ENCODE measurements at regions not wholly inside any gene's neighbourhood (a gene's known extent, or its start where the extent isn't known, plus 50 kb on each side); places are given as distances from the start of the nearest gene placed in this dataset.
"Not testable (repeated sequence)": the region's sequence is repeated elsewhere in the genome, so short reads cannot be mapped to it uniquely, and the experiment has no call there.

DNA sequence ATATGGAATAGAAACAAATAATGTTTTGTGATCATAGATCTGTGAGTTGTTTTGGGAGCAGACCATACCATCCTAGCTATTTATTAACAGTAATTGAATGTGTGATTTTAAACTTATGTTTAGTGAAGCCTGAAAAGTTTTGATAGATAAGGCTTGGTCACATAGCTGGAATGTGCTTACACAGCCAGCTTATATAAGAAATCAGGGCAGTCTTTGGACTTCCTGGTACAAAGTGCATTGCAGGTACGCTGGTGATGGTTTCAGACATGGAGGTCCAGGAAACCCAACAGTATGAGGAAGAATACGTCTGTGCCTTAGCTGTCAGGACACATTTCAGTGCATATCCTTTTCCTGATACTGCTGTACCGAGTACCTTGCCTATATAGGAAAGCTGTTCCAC, 2316.2 kb upstream of the PCDH20 start:
- no peak for DNase-seq (ENCODE audit: low read depth, low spot score)

DNA sequence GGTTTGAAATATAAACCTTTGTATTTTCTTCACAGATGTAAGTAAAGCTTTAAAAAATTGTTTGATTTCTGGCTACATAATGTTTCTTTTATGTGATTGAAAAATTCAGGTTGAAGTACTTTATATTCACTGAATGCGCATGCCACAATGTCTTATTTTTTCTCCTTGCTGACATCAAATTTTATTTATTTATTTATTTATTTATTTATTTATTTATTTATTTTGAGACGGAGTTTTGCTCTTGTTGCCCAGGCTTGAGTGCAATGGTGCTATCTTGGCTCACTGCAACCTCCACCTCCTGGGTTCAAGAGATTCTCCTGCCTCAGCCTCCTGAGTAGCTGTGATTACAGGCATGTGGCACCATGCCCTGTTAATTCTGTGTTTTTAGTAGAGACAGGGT, 2296.5 kb upstream of the PCDH20 start:
- not testable (repeated sequence) for DNase-seq (ENCODE audit: low read depth, low spot score)

DNA sequence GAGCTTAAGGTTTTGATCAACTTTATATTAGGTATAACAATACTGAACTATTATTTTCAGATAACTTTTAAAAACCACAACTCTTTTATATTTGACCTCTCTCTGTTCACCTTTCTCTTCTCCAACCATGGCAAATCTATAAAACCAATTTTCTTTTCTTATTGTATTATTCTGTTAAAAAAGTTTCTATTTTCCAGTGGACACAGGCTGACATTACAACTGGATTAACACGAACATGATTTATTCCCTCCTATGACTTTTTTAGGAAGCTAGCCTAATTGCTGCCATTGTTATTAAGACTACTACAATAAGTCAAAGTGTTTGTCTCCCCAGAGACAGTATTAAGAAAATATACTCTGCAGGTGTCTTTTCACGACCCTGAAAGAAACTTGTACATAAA, 2291.1 kb upstream of the PCDH20 start:
- DNase-seq (ENCODE audit: low read depth, low spot score) = no peak

DNA sequence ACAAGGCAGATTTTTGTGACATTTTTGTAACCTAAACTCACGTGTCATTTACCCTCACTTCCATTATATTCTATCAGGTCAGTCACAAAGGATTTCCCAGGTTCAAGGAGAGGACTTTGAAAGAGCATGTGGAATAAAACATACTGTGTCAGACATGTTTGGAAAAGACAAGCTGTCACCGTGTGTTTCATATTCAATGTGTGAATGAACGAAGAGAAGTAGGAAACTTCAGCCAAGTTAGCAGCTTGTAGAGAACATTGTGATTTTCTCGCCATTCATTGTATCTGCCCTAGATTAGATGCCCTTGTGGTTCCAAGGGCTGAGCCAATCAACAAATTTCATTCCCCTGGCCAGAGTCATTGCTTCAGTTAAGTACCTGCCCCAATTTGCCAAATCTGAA, 2288.9 kb upstream of the PCDH20 start:
- DNase-seq (ENCODE audit: low read depth, low spot score) = no peak

DNA sequence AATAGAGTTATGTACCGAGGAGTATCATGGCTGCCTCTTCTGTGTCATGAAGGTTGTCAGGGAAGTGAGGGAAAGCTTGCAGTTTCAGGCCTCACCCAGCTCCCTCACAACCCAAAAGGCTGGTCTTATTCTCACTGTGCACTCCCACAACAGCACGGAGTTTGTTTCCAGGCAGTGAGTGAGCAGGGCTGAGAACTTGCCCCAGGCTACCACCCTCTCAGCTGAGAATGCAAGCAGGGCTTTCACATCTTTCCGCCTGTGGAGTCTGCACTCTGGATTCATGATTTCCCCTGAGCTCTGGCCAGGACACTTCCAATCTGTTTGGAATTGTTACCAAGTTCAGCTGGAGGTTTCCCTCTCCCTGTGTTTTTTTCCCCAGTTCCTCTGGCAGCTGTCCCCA, 2284.7 kb upstream of the PCDH20 start:
- no peak for DNase-seq (ENCODE audit: low read depth, low spot score)

DNA sequence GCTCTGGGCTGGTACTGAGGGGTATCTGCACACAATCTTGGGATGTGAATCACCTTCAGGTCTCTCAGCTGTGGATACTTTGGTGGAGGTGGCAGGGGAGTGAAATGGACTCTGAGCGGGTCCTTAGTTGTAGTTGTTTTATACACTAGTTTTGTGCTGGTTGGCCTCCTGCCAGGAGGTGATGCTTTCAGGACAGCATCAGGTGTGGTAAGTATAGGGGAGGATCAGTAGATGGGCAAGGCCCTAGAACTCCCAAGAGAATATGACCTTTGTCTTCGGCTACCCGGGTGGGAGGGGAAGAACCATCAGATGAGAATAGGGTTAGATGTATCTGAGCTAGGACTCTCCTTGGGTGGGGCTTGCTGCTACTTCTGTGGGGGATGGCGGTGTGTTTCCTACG, 2284.3 kb upstream of the PCDH20 start:
- no peak for DNase-seq (ENCODE audit: low read depth, low spot score)

DNA sequence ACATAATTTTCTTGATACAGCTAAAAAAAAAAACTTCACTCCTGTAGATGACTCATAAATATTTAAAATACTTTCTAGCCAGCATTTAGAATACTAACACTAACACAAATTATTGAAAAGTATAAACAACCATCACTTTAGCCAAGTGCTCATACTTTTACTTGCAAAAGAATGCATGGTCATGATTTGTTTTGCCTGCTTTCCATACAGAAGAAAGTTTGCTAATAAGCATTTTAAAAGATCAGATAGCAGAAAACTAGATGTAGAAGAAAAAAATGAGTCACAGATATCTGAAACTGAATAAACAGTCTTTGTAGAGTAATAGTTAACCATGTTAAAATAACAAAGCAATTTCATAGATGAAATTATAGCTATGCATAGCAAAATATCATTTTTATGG, 2280.4 kb upstream of the PCDH20 start:
- no peak for DNase-seq (ENCODE audit: low read depth, low spot score)

DNA sequence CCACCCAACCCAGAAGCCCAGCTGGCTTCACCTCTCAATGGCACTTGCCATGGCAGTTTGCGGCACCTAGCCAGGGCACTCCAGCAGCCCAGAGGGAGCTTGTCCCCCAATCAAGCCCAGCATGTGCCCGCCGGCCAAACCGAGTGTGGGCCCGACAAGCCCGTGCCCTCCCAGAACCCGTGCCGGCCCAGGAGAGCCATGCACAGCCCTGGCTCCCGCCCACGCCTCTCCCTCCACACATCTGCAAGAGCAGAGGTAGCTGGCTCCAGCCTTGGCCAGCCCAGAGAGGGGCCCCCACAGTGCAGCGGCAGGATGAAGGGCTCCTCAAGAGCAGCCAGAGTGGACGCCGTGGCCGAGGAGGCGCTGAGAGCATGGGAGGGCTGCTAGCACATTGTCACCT, 2278.0 kb upstream of the PCDH20 start:
- no peak for DNase-seq (ENCODE audit: low read depth, low spot score)

DNA sequence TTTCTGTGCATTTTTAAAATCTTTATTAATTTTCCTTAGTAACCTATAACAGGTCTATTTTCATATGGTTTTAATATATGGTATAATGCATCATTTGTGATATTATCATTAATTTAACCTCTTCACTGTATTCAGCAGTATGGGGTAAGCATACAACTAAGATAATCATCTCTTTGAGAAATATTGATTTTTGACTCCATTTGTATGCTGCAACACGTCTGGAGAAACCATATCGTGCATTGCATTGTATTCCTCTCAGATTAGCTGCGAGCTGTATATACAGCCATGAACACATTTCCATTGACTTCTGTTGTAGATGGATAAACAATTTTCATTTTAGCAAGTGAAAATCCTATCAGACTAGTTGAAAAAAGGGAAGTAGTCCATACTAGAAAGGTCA, 2275.8 kb upstream of the PCDH20 start:
- DNase-seq (ENCODE audit: low read depth, low spot score) = no peak

DNA sequence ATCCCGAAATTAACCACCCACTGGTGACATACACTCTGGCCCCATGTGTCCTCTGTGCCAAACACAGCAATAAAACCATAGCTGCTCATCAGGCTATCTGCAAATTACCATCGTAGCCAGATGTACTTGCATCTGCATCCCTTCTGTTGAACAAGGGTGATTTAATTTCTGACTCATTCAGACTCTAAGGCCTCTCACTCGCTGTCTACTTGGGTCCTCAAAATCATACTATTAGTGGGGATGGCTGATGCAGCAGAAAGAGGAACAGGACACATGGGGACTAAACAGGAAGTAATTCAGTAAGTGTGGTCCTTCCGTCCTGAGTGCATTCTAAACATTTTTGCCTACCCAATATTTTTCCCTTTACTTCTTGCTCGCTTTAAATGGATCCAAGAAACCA, 2275.0 kb upstream of the PCDH20 start:
- DNase-seq (ENCODE audit: low read depth, low spot score) = no peak

DNA sequence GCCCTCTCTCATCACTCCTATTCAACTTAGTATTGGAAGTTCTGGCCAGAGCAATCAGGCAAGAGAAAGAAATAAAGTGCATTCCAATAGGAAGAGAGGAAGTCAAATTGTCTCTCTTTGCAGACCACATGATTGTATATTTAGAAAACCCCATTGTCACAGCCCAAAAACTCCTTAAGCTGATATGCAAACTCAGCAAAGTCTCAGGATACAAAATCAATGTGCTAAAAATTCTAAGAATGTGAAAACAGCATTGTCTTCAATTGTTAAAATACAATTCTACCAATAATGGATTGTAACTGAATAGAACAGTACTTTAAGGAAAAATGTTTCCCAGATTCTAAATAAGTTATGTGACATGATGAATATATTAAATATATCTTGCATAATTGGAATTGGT, 2269.2 kb upstream of the PCDH20 start:
- no peak for DNase-seq (ENCODE audit: low read depth, low spot score)

DNA sequence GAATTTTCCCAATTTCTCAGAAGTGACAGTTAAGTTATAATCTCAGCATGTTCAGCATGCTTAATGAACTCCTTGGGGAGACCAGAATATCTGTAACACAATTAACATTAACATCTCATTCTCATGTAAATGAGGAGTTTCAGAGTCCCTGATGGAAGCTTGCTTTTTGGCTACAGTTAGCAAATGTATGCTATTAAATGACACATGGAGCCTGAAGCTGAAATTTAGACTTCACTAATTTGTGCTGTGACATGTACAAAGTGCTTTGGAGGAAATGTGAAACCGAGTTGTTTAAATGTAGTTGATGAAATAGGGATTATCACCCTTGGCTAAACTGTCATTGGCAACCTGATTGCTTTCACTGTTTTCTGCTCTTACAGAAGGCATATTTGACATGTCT, 2265.1 kb upstream of the PCDH20 start:
- no peak for DNase-seq (ENCODE audit: low read depth, low spot score)

DNA sequence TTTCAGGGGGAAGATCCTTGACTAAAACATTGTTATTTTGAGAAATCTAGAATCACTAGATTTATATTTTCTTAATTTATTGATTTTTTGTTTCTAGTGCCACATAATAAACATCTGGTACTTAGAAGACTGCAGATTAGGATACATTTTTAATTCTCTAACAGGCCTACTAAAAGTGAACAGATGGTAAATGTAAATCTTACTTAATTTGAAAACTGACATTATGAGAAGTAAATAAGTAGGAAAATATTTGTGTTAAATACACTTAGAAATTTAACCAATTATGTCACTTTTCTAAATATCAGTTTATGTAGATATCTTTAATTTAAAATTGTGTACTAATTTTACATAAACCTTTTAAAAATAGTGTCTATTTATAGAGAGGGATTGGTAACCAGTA, 2255.6 kb upstream of the PCDH20 start:
- DNase-seq (ENCODE audit: low read depth, low spot score) = no peak

DNA sequence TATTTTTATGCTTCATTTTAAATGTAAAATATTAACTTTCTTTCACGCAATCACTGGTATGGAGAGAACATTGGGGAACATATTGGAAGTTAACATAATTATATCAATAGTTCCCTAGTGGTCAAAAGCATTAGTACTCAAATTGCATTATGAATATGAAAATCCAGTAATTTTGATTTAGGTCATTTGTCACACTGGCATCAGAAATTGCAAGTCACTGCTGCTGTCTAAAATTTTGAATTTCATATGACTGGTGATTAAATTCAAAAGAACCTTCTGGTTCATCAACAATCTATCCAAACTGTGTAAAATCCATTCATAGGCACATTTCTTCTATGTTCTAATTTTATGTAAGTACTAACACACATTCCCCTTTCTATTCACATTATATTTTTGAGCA, 2235.7 kb upstream of the PCDH20 start:
- no peak for DNase-seq (ENCODE audit: low read depth, low spot score)

DNA sequence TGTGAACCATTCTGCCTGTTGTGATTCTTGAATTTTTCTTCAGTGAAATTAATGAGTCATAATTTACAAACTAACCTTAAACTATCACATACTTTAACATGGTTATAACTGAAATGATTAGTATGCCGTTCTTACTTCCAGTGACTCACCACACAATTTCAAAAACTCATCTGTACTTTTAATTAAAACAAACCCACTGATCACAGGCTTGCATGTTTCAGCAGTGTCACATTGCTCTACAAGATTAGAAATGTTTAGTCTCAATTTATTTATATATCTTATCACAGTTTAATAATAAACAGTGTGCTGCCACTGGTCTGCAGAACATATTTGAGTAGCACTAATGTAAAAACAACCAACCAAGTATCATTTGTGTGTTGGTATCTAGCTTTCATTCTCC, 2227.9 kb upstream of the PCDH20 start:
- DNase-seq (ENCODE audit: low read depth, low spot score) = no peak

DNA sequence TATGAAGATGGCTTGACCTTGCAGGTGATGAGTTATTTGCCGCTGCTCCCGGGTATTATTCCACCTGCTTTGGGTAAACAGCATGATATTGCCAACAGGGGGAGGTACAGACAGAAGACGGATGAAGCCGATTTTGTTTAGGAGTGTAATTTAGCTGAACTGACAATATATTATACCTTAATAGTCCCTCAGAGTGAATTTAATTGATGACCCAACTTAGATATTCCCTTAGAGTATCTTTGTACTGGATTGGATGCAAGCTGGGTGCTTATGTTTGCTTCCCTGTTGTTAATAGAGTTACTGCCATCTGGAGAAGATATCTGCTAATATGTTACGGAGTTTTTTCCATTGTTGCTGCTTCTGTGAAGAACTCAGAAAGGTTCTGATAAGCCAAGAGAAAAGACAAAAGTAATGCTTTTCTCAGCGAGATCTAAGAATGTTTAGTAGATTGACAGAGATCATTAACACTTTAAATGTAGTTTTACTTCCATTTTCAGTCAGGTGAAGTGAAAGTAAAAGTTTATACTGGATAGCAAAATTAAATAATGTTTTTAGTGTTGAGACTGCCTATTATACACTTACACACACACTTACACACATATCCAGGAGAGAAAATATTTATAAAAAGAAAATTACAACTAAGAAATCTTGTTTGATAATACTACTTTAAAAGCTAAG, 2220.8 kb upstream of the PCDH20 start:
- DNase-seq (ENCODE audit: low read depth, low spot score) = no peak

DNA sequence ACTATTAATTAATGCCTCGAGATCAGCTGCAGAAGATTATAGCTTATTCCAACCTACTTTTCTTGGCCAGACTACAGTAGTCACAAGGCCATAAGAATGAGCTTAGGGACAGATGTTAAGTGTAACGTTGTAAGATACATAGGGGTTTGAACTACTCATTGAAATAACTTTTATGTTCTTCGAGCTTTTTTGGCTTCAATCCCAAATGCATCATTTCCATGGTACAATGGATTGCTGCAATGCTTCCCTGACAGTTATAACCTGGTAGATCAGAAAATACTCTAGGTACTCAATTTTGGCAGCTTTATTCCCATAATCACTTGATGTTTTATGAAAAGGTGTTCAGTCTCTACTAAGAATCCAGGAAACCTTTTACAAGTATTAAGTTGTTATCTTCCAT, 2216.7 kb upstream of the PCDH20 start:
- no peak for DNase-seq (ENCODE audit: low read depth, low spot score)

DNA sequence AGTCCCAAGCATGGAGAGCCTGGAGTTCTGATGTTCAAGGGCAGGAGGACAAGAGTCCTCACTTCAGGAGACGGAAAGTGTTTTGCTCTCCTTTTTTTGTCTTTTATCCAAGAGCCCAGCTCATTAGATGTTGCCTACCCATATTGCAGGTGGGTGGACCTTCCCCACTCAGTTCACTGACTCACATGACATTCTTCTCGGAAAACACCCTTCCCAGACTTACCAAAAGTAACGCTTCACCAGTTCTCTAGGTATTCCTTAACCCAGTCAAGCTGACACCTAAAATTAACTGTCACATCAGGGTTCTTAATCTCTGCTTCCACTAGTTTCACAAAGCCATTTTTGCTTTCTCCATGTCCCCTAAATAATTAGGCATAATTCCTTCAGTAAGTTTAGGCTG, 2215.4 kb upstream of the PCDH20 start:
- DNase-seq (ENCODE audit: low read depth, low spot score) = no peak

DNA sequence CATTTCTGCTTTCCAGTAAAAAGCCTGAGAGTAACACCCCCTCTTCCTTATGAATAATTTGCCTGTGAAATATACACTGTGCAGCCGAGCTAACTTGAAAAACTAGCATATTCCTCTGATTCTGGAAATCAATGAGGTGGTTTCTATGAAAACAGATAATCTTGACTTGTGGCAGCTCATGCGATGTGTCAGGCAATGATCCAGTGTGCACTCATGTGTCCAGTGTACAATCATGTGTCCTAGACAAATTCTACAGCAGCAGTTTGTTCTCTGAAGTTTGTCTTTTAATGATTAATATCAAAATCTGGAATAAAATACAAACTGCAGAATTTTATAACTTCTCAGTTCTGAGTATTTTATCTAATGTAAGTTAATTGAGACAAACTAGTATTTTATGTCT, 2213.9 kb upstream of the PCDH20 start:
- DNase-seq (ENCODE audit: low read depth, low spot score) = no peak

DNA sequence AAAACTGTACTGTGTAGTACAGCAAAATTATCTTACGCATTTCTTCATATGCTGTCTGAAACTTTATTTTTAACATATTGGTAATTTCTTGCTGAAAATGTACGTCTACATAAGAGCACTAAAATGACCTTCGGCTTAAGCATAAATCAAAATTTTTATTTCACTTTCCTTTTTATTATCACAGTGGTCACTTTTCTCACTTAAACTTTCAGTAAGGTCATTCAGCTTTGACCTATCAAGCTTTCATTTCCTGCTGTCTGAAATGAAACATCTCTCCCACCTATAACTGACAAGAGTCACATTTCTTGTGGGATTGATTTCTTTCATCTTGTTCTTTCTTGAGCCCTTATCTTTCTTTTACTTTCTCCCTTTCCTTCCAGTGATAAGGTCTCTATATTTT, 2212.7 kb upstream of the PCDH20 start:
- DNase-seq (ENCODE audit: low read depth, low spot score) = no peak

DNA sequence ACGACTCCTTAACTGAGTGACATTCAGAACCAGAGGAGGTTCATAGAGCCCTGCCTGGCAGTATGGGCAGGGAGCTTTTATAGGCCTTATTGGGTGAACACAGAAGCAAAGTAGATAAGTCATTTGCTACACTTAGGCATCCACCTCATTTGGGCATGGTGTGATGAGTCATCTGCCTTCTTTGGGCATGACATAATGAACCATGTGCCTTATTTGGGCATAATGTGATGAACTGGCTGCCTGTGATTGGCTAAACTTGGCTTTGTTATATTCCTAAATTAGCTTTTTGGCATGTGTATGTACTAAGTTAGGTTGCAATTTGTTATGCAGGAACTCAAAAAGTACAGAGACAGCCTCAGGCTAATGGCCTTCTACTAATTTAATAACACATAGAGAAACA, 2210.2 kb upstream of the PCDH20 start:
- no peak for DNase-seq (ENCODE audit: low read depth, low spot score)

DNA sequence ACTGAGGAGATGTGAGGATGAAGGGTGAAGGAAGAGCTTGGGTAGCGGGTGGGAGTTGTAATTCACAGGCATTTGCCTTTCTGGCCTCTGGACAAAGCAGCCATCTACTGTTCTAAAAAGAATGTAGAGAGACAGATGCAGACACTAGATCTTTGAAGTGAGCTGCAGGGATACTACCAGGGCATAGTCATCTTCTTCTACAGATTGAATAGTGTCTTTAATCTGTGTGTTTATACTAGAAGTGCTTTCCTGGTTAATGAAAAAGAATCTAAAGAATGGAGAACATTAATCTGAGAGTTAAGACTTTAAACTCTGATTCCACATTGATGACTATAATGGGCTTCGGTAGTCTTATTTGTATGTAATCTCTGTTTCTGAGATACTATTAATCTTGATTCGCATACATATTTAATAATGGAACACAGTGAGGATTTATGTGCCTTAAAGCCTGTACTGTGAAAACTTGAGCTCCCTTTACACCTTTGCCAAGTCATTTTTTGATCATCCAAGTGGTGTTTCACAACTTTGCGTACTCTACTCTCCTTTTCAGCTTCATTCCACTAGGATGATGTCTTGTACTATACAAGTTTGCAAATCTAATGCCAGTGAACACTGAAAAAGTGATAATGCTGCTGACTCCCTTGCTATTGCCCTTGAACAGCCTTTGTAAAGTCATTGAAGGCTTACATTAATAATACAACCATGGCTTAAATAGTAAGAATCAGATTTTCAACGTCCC, 2199.4 kb upstream of the PCDH20 start:
- DNase-seq (ENCODE audit: low read depth, low spot score) = no peak

DNA sequence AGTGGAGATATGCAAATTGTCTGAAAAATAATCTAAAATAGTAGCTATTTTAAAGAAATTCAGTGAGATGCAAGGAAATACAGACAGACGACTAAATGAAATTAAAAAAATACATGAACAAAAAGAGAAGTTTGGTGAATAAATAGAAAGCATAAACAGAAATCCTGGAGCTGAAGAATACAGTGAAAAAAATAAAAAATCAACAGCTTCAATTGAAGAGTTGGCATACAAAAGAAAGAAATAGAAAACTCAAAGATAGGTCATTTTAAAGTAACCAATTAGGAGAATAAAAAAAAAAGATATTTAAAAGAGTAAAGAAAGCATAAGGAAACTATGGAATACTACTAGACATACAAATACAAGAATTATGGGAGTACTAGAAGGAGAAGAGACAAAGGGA, 2191.5 kb upstream of the PCDH20 start:
- no peak for DNase-seq (ENCODE audit: low read depth, low spot score)

DNA sequence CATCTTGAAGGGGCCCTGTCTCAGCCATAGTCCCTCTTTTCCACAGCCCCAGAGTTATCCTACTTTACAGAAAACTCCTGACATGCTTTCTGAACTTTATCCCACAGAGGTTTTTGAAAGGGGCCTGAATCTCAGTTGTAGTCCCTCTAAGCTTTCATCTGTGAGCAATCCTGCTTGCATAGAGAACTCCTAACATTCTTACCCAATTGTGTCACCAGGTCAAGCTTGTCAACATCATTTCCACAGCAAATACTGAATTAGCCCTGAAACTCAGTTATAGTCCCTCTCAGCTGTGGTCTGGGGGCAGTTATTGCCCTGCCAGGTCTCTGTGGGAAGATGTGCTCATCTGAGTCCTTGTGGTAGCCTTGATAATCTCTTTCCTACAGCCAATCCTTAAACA, 2190.3 kb upstream of the PCDH20 start:
- no peak for DNase-seq (ENCODE audit: low read depth, low spot score)

Data from smooth muscle cell of the brain vasculature (primary cell).